ENCODE measurements at regions not wholly inside any gene's neighbourhood (a gene's known extent, or its start where the extent isn't known, plus 50 kb on each side); places are given as distances from the start of the nearest gene placed in this dataset.

DNA sequence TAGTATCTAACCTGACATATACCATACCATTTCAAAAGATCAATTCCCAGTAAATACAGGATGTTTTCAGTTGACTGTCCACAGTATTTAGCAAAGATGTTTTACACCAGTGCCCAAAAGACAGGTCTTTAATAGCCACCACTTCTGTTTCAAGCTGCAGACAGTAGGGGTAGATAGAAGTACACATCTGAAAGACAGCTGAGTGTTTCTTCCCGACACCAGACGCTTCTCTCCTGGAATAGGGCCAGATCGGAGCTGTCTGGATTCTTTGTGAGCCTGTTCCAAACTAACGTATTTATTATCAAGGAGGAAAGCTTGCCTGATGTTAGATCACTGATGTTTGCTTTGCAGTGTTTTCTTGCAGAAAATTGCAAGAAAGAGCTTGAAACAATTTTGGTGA lies 136.1 kb upstream of the RBMS3 start:
- no peak for DNase-seq (ENCODE audit: low spot score in 2 of 2)
- H3K4me3 ChIP-seq = no peak overlapping the region
- no peaks in the 10 kb centered on the region for H3K4me1 ChIP-seq
- no peaks in the 10 kb centered on the region for H3K27me3 ChIP-seq
- H3K27ac ChIP-seq = no peak overlapping the region
- WGBS = 28% methylated on average over 4 of the region's 4 CpGs
- no peaks in the 10 kb centered on the region for H3K36me3 ChIP-seq
- no peaks in the 10 kb centered on the region for H3K9me3 ChIP-seq
- TF ChIP-seq, protein P1, sequence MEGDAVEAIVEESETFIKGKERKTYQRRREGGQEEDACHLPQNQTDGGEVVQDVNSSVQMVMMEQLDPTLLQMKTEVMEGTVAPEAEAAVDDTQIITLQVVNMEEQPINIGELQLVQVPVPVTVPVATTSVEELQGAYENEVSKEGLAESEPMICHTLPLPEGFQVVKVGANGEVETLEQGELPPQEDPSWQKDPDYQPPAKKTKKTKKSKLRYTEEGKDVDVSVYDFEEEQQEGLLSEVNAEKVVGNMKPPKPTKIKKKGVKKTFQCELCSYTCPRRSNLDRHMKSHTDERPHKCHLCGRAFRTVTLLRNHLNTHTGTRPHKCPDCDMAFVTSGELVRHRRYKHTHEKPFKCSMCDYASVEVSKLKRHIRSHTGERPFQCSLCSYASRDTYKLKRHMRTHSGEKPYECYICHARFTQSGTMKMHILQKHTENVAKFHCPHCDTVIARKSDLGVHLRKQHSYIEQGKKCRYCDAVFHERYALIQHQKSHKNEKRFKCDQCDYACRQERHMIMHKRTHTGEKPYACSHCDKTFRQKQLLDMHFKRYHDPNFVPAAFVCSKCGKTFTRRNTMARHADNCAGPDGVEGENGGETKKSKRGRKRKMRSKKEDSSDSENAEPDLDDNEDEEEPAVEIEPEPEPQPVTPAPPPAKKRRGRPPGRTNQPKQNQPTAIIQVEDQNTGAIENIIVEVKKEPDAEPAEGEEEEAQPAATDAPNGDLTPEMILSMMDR (IDR thresholded peaks at IDR 0.05) = no peak

DNA sequence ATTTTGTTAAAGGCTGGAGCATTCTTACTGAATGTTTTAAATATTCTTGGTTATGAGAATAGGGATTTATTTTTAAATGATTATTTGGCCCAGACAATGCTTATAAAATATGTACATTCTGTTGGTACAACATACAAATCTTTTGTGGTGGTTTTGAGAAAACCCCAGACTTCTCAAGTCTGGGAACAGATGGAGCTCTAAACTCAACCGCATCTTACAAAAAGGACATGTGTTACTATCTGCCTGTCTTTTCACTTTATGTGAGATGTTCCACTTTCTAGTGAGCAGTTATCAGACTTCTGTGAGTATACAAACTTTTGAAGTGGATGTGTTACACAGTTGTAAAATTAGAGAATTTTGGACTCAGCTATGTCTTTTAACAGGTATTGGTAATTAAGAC lies 135.5 kb upstream of the RBMS3 start:
- Histone ChIP-seq H3K4me1 (no peaks in the 10 kb centered on the region), H3K36me3 (no peaks in the 10 kb centered on the region), H3K27me3 (no peaks in the 10 kb centered on the region), H3K4me3 (no peak overlapping the region), H3K9me3 (no peaks in the 10 kb centered on the region), H3K27ac (no peak overlapping the region)
- 92% methylated on average over 1 of the region's 1 CpG for WGBS
- TF ChIP-seq POLR2AphosphoS5 (IDR thresholded peaks at IDR 0.05) (no peak), EP300 (IDR thresholded peaks at IDR 0.05) (no peak), POLR2A (IDR thresholded peaks at IDR 0.05) (no peak)
- TF ChIP-seq, protein P1 (IDR thresholded peaks at IDR 0.05) = no peak
- no peak for DNase-seq (ENCODE audit: low spot score in 2 of 2)

DNA sequence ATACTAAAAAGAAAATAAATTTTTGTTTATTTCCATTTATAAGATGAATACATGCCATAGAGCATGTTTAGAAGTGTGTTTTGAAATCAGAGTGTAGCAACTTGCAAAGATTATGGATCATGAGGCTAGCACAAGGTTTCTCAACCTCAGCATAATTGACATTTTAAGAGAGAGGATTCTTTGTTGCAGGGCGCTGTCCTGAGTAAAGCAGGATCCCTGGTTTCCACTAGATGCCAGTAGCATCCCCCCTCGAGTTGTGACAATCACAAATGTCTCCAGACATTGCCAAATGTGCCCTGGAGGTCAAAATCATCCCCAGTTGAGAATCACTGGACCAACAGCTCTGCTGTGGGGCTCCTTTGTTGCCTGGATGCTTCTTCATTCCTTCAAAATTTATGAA lies 128.5 kb upstream of the RBMS3 start:
- H3K36me3 ChIP-seq = no peaks in the 10 kb centered on the region
- no peak for DNase-seq (ENCODE audit: low spot score in 2 of 2)
- no peaks in the 10 kb centered on the region for H3K4me1 ChIP-seq
- H3K27me3 ChIP-seq = no peaks in the 10 kb centered on the region
- H3K27ac ChIP-seq = no peak overlapping the region
- WGBS = 70% methylated on average over 2 of the region's 2 CpGs
- TF ChIP-seq EP300 (IDR thresholded peaks at IDR 0.05) (no peak), POLR2AphosphoS5 (IDR thresholded peaks at IDR 0.05) (no peak), POLR2A (IDR thresholded peaks at IDR 0.05) (no peak)
- TF ChIP-seq, protein P1 (IDR thresholded peaks at IDR 0.05) = no peak
- no peaks in the 10 kb centered on the region for H3K9me3 ChIP-seq
- no peak overlapping the region for H3K4me3 ChIP-seq

DNA sequence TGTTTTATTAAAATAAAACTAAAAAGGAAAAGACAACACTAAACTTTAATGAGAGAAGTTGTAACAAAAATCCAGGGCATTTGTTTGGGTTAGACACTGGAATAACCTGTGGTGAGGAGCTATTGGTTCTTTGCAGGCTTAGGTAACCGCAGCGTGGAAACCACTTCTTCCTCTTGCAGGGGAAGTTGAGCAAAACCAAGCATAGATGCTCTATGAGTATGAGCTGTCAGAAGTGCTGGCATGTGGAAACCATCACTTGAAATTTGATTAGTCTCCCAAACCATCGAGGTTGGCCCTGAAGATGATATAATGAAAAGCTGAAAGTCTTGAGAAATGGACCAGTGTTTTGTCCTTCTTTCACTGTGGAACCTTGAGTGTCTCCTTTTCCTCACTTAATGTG lies 127.1 kb upstream of the RBMS3 start:
- Histone ChIP-seq H3K36me3 (no peaks in the 10 kb centered on the region), H3K9me3 (no peaks in the 10 kb centered on the region), H3K27me3 (no peaks in the 10 kb centered on the region), H3K4me1 (no peaks in the 10 kb centered on the region), H3K27ac (no peak overlapping the region), H3K4me3 (no peak overlapping the region)
- TF ChIP-seq POLR2AphosphoS5 (IDR thresholded peaks at IDR 0.05) (no peak), POLR2A (IDR thresholded peaks at IDR 0.05) (no peak)
- DNase-seq (ENCODE audit: low spot score in 2 of 2) = no peak
- WGBS = 68% methylated on average over 3 of the region's 3 CpGs

DNA sequence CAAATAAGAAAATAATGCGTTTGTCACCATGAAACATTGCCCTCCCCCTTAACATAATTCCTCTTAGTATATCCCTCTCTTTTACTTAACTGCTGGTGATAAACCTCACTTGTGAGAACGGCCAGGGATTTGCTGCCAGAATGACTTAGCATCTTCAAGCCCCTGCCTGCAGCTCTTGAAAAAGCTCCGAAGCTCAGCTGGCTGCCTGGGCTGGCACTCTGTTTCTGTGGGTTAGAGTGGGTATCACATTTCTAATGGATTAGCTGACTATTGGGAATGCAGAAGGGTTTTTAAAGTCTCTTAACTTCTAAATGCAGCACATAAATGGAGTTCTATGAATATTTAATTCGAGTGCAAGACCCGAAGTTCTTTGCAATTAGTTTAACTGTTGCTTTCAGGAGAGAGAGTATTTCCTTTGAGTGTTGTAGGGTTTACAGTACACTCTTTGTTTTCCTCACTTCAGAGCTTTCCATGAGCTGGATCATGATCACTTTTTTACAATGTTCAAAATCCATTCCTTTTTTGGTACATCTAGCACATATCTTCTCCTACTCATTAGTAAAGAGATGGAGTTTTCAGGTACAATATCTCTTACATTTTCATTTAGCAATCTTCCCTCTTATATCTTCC lies 124.7 kb upstream of the RBMS3 start:
- 48% methylated on average over 5 of the region's 5 CpGs for WGBS
- Histone ChIP-seq H3K9me3 (no peaks in the 10 kb centered on the region), H3K27me3 (no peaks in the 10 kb centered on the region), H3K4me3 (no peak overlapping the region), H3K27ac (no peak overlapping the region), H3K4me1 (no peaks in the 10 kb centered on the region), H3K36me3 (no peaks in the 10 kb centered on the region)
- TF ChIP-seq EP300 (IDR thresholded peaks at IDR 0.05) = no peak
- no peak for TF ChIP-seq POLR2AphosphoS5 (IDR thresholded peaks at IDR 0.05)
- TF ChIP-seq, protein P1 (IDR thresholded peaks at IDR 0.05) = no peak
- TF ChIP-seq POLR2A (IDR thresholded peaks at IDR 0.05) = no peak
- DNase-seq (ENCODE audit: low spot score in 2 of 2) = no peak

DNA sequence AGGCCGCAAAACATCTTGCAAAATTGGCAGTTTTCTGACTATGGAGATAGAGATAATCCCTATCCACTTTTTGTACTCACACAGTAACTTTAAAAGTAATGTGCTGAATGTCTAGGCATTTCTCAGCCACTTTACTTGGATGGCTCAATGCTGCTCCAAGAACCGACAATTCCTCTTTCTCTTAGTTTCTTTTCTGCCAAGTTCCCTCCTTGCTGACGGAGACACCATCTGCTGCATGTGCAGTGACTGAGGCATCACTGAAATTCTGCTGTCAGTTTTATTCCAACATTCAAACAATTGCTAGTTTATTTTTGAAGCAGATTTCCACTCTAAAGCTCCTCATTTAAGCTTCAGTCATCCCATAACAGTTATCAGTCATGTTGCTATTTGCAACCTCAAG lies 116.0 kb upstream of the RBMS3 start:
- no peaks in the 10 kb centered on the region for H3K4me1 ChIP-seq
- DNase-seq (ENCODE audit: low spot score in 2 of 2) = no peak
- no peak for TF ChIP-seq EP300 (IDR thresholded peaks at IDR 0.05)
- TF ChIP-seq, protein P1 (IDR thresholded peaks at IDR 0.05) = no peak
- no peak for TF ChIP-seq POLR2A (IDR thresholded peaks at IDR 0.05)
- no peak for TF ChIP-seq POLR2AphosphoS5 (IDR thresholded peaks at IDR 0.05)

More for the DNA sequence above, 116.0 kb upstream of the RBMS3 start:
- H3K4me3 ChIP-seq = no peak overlapping the region
- H3K9me3 ChIP-seq = no peaks in the 10 kb centered on the region
- WGBS = 72% methylated on average over 3 of the region's 3 CpGs
- no peaks in the 10 kb centered on the region for H3K36me3 ChIP-seq
- H3K27me3 ChIP-seq = no peaks in the 10 kb centered on the region
- no peak overlapping the region for H3K27ac ChIP-seq
